ENCODE measurements at regions not wholly inside any gene's neighbourhood (a gene's known extent, or its start where the extent isn't known, plus 50 kb on each side); places are given as distances from the start of the nearest gene placed in this dataset.

GRCh38 chr10:130994191-130994590 is 317.3 kb downstream of the TCERG1L start:
- TF ChIP-seq CTCF (IDR thresholded peaks at IDR 0.05) (no peak), REST (IDR thresholded peaks at IDR 0.05) (no peak), POLR2A (IDR thresholded peaks at IDR 0.05; ENCODE audit: low read length) (no peak), KDM1A (IDR thresholded peaks at IDR 0.05; ENCODE audit: low read depth) (no peak), FOSL2 (IDR thresholded peaks at IDR 0.05) (no peak), FOSL2 (CRISPR knock-in tag; IDR thresholded peaks at IDR 0.05) (no peak), MAFK (IDR thresholded peaks at IDR 0.05; ENCODE audit: partially characterized antibody) (no peak), SMC3 (IDR thresholded peaks at IDR 0.05) (no peak), MYC (IDR thresholded peaks at IDR 0.05; ENCODE audit: borderline replicate concordance, low read length) (no peak), CEBPB (IDR thresholded peaks at IDR 0.05) (no peak)

Data from A549 (cell line).